Body of pancreas (tissue), 4 donors: ENCODE measurements at regions not wholly inside any gene's neighbourhood (a gene's known extent, or its start where the extent isn't known, plus 50 kb on each side); places are given as distances from the start of the nearest gene placed in this dataset.

Source experiments
- ATAC-seq: fragments of 150-250 bp; one replicate; pipeline ENCODE4 v1.9.1; 2016
- DNase-seq, 4 donors: peaks; one replicate each; pipeline ENCODE4 v3.0.0-alpha.2; 2019
- H3K27ac ChIP-seq, 4 donors: fragments of 200-600 bp; sonication (generic); 1 replicate in 3 of 4; 2 replicates in 1 of 4; pipeline versions ENCODE4 v1.5.1 to v1.6.1; 2016 to 2019; ENCODE audit warnings: mild to moderate bottlenecking in 1 of 4, mixed read lengths in 1 of 4, moderate library complexity in 1 of 4
- H3K27me3 ChIP-seq, 2 donors: fragments of 200-600 bp; sonication (generic); one replicate each; pipeline ENCODE4 v1.6.0; 2016; ENCODE audit warnings: mild to moderate bottlenecking in 1 of 2
- H3K36me3 ChIP-seq, 2 donors: fragments of 200-600 bp; sonication (generic); replicated peaks in 1 of 2; 2 replicates each; pipeline ENCODE4 v1.5.1; 2016; ENCODE audit warnings: low read depth in 2 of 2; ENCODE audit not compliant: insufficient read depth in 1 of 2
- H3K4me1 ChIP-seq: fragments of 200-600 bp; sonication (generic); one replicate; pipeline ENCODE4 v1.6.0; 2016
- H3K4me3 ChIP-seq, 2 donors: fragments of 200-600 bp; sonication (generic); 1 replicate in 1 of 2; 2 replicates in 1 of 2; pipeline ENCODE4 v1.5.1; 2016 to 2019
- H3K9me3 ChIP-seq, 3 donors: fragments of 200-600 bp; sonication (generic); 1 replicate in 2 of 3; 2 replicates in 1 of 3; pipeline ENCODE4 v1.5.1; 2016
- POLR2A ChIP-seq, 3 donors: fragments of 450-650 bp; IDR thresholded peaks; one replicate each; pipeline ENCODE4 v1.6.1; 2016; ENCODE audit warnings: antibody characterized with exemption in 3 of 3, mild to moderate bottlenecking in 2 of 3
- WGBS, 2 donors: methylation state at CpG; one replicate each; pipeline ENCODE4 v1.1.5; 2017; 5-methylcytosine and 5-hydroxymethylcytosine counted together
- intact Hi-C: fragments of 100-400 bp; cut with DNase I; formaldehyde crosslinking; loops from one replicate; pipeline ENCODE4 v1.15.1; 2023
- TF ChIP-seq, protein P1 (sequence below), 7 experiments: fragments of 450-650 bp in 4 of 7; fragments of 200-600 bp in 3 of 7; sonication (generic) in 3 of 7; IDR thresholded peaks; one replicate each; pipeline ENCODE4 v1.5.1; 2016 to 2019; ENCODE audit warnings: antibody characterized with exemption in 7 of 7

DNA sequence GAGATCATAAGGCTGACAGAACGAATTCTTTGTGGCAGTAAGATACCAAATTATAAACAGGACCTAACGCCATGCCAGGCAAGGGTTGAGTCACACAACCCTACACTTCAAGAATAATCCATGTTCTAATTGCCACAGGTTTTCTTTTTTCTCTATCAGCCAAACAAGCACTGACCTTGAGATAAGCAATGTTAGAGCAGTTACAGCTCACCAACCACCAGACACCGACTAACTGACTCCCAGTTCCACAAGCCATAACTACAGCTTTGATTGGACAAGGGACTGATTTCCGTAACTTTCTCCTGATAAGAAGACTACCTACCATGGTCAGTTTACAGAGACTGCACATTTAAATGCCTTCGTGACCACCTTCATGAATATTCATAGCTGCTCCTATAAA, 149.6 kb downstream of the PTPRU start:
- no peak overlapping the region for H3K4me3 ChIP-seq
- 34 to 39% methylated on average over 5 of the region's 5 CpGs for WGBS, 2 donors
- DNase-seq (peak in 1 of 4 donors; percentile 18), ATAC-seq (no peak)
- no peaks in the 10 kb centered on the region for H3K36me3 ChIP-seq
- H3K27me3 ChIP-seq, result no peaks in the 10 kb centered on the region
- H3K27ac ChIP-seq, result no peak overlapping the region
- H3K9me3 ChIP-seq, result no peaks in the 10 kb centered on the region
- TF ChIP-seq POLR2A (IDR thresholded peaks at IDR 0.05), result no peak
- TF ChIP-seq, protein P1, sequence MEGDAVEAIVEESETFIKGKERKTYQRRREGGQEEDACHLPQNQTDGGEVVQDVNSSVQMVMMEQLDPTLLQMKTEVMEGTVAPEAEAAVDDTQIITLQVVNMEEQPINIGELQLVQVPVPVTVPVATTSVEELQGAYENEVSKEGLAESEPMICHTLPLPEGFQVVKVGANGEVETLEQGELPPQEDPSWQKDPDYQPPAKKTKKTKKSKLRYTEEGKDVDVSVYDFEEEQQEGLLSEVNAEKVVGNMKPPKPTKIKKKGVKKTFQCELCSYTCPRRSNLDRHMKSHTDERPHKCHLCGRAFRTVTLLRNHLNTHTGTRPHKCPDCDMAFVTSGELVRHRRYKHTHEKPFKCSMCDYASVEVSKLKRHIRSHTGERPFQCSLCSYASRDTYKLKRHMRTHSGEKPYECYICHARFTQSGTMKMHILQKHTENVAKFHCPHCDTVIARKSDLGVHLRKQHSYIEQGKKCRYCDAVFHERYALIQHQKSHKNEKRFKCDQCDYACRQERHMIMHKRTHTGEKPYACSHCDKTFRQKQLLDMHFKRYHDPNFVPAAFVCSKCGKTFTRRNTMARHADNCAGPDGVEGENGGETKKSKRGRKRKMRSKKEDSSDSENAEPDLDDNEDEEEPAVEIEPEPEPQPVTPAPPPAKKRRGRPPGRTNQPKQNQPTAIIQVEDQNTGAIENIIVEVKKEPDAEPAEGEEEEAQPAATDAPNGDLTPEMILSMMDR (IDR thresholded peaks at IDR 0.05), result no peak
- no peaks in the 10 kb centered on the region for H3K4me1 ChIP-seq
- intact Hi-C loops, result no loop called here

DNA sequence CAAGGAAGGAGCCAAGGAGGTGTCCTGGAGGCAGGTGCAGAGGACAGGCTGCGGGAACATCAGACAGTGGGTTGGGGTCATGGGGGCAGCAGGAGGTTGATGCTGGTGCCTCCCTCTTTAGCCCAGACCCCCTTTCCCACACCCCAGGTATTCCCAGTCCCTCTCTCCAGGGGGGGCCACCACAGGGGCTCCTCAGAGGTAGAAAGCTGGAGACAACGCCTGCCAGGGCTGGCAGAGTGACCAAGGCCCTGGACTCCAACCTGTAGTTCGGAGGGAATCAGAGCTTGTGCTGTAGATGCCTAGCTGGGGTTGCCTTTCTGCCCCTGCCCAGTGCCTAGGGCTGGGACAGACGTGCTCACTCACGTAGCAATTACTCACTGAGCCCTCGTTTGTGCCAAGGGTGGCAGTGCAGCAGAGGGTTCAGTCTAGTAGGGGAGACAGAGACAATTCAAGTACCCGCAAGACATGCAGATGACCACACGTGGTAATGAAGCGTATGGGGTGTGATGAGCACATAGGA, 148.2 kb downstream of the PTPRU start:
- WGBS, 2 donors, result 61 to 78% methylated on average over 7 to 9 of the region's 9 CpGs
- no peaks in the 10 kb centered on the region for H3K27me3 ChIP-seq
- no peaks in the 10 kb centered on the region for H3K4me1 ChIP-seq
- no peak overlapping the region for H3K4me3 ChIP-seq
- no peak overlapping the region for H3K27ac ChIP-seq
- TF ChIP-seq POLR2A (IDR thresholded peaks at IDR 0.05), result no peak
- TF ChIP-seq, protein P1 (IDR thresholded peaks at IDR 0.05), result no peak
- no peak for ATAC-seq
- DNase-seq, result no peak
- peaks cover 0 to 7% (median 0%) of the 10 kb centered on the region in 3 donors for H3K9me3 ChIP-seq
- intact Hi-C loops, result no loop called here
- no peaks in the 10 kb centered on the region for H3K36me3 ChIP-seq

DNA sequence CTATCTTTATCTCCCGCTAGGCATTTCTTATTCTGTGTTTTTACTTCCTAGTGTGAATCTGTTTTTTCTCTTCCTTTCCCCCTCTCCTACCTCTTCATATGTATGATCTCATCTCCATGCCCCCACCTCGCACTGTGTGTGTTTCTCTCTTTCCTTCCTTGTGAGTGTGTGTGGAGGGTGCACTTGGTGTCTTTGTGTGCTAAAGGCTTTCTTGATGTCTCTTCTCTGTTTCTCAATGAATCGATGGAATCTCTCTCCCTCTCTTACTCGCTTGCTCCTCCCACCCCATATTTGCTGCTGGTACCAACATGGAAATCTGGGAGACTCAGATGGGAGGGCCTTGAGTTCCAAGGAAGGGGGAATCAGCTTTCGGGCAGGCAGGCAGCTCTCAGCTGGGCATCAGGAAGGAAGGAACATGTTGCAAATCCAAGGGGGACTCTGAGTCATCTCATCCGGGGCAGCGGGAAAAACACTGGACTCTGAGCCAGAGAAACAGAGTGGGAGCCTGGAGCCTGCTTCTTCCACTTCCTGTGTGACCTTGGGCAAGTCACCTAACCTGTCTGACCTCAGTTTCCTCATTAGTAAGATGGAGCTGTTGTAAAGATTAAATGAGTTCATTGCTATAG, 147.5 kb downstream of the PTPRU start:
- H3K4me3 ChIP-seq, result no peak overlapping the region
- peaks cover 0 to 13% (median 0%) of the 10 kb centered on the region in 3 donors for H3K9me3 ChIP-seq
- H3K27me3 ChIP-seq, result no peaks in the 10 kb centered on the region
- TF ChIP-seq POLR2A (IDR thresholded peaks at IDR 0.05), result no peak
- TF ChIP-seq, protein P1 (IDR thresholded peaks at IDR 0.05), result no peak
- DNase-seq (no peak), ATAC-seq (no peak)
- no peaks in the 10 kb centered on the region for H3K36me3 ChIP-seq
- H3K4me1 ChIP-seq, result no peaks in the 10 kb centered on the region
- WGBS, 2 donors, result 36 to 52% methylated on average over 7 of the region's 7 CpGs
- H3K27ac ChIP-seq, result no peak overlapping the region
- intact Hi-C loops, result no loop called here

DNA sequence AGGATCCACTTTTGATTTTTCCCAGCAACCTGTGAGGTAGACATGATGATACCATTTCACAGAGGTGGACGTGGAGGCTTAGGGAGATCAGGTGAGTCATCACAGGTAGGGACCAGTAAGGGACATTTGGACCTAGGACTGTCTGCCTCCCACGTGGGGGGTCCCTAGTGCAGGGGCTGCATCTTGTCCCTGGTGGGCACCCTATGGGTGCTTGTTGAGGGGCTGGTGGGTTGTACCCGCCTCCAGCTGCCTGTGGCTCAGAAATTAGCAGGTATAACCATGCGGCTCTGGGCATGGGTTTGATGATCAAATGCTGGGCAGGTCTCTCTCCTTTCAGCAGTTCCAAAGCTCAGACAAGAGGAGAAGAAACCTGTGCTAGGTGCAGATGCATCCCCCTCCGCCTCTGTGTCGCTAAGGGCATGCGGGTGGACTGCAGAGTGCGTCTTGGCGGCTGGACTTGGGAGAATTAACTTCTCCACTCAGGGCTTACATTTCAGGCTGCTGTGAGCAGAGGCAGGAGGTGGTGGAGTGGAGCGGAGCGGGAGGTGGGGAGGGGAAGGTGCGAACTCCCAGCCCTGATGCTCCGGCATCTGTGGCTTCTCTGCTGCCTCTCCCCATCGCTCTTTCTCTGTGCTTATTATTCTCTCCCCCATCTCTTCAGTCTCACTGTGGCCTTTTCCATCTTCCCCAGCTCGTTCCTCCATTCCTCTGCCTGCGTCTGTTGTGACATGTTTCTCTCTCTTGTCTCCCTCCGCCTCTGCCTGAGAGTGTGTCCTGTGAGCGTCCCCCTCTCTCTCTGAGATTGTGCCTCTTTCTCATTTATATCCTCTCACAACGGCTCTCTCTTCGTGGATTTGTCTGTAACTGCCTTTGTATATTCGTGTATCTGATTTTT, 146.8 kb downstream of the PTPRU start:
- ATAC-seq (no peak), DNase-seq (no peak)
- H3K27ac ChIP-seq, result no peak overlapping the region
- WGBS, 2 donors, result 49 to 52% methylated on average over 15 to 21 of the region's 21 CpGs
- H3K4me3 ChIP-seq, result no peak overlapping the region
- H3K9me3 ChIP-seq, result peaks cover 0 to 14% (median 0%) of the 10 kb centered on the region in 3 donors
- H3K4me1 ChIP-seq, result no peaks in the 10 kb centered on the region
- no peaks in the 10 kb centered on the region for H3K36me3 ChIP-seq
- TF ChIP-seq POLR2A (IDR thresholded peaks at IDR 0.05), result no peak
- TF ChIP-seq, protein P1 (IDR thresholded peaks at IDR 0.05), result no peak
- intact Hi-C loops, result no loop called here
- no peaks in the 10 kb centered on the region for H3K27me3 ChIP-seq
